Neural crest cell (in vitro differentiated cells): ENCODE measurements at regions not wholly inside any gene's neighbourhood (a gene's known extent, or its start where the extent isn't known, plus 50 kb on each side); places are given as distances from the start of the nearest gene placed in this dataset.

Experiments used
- DNase-seq: peaks from one replicate; pipeline ENCODE4 v3.0.0; 2021; ENCODE audit warnings: low read depth, mixed read lengths, low spot score
- H3K27ac Mint-ChIP-seq: one replicate; pipeline ENCODE4 v1.8.0; 2021; ENCODE audit warnings: mild to moderate bottlenecking, mixed read lengths; ENCODE audit not compliant: unreplicated experiment
- H3K27me3 Mint-ChIP-seq: 2 replicates; pipeline ENCODE4 v1.8.0; 2021; ENCODE audit warnings: low read depth, mild to moderate bottlenecking, mixed read lengths
- H3K36me3 Mint-ChIP-seq: 2 replicates; pipeline ENCODE4 v1.8.0; 2021; ENCODE audit warnings: low read depth, mild to moderate bottlenecking, mixed read lengths
- H3K4me1 Mint-ChIP-seq: 2 replicates; pipeline ENCODE4 v1.8.0; 2021; ENCODE audit warnings: mixed read lengths
- H3K4me3 Mint-ChIP-seq: one replicate; pipeline ENCODE4 v1.8.0; 2021; ENCODE audit warnings: mild to moderate bottlenecking, mixed read lengths
- H3K9me3 Mint-ChIP-seq: 2 replicates; pipeline ENCODE4 v1.8.0; 2021; ENCODE audit warnings: mixed read lengths
- CTCF ChIP-seq: fragments of 200-600 bp; sonication (generic); conservative IDR thresholded peaks from 2 replicates; pipeline ENCODE4 v1.5.0; 2021; ENCODE audit warnings: antibody characterized with exemption, mild to moderate bottlenecking

GRCh38 chr11:91585035-91585801 lies 639.4 kb upstream of the FAT3 start:
- H3K27me3 Mint-ChIP-seq, result no peaks in the 10 kb centered on the region
- no peaks in the 10 kb centered on the region for H3K4me1 Mint-ChIP-seq
- DNase-seq, result no peak
- peaks cover 4% of the 10 kb centered on the region for H3K36me3 Mint-ChIP-seq
- H3K27ac Mint-ChIP-seq, result no peak overlapping the region
- no peak for TF ChIP-seq CTCF
- H3K4me3 Mint-ChIP-seq, result no peak overlapping the region
- H3K9me3 Mint-ChIP-seq, result peaks cover 14% of the 10 kb centered on the region

- Mint-ChIP-seq H3K9me3 (no peaks in the 10 kb centered on the region), H3K27me3 (no peaks in the 10 kb centered on the region), H3K36me3 (no peaks in the 10 kb centered on the region), H3K4me3 (no peak overlapping the region), H3K27ac (no peak overlapping the region), H3K4me1 (no peaks in the 10 kb centered on the region)
- no peak for TF ChIP-seq CTCF
- DNase-seq, result no peak
Measured at GRCh38 chr11:91563176-91563575, 661.4 kb upstream of the FAT3 start.

GRCh38 chr11:91560434-91560833 lies 664.2 kb upstream of the FAT3 start:
- Mint-ChIP-seq H3K36me3 (no peaks in the 10 kb centered on the region), H3K4me1 (no peaks in the 10 kb centered on the region), H3K27me3 (no peaks in the 10 kb centered on the region), H3K27ac (no peak overlapping the region), H3K4me3 (no peak overlapping the region), H3K9me3 (no peaks in the 10 kb centered on the region)
- DNase-seq, result no peak
- TF ChIP-seq CTCF, result no peak

GRCh38 chr11:91538065-91538464 lies 686.6 kb upstream of the FAT3 start:
- no peaks in the 10 kb centered on the region for H3K4me1 Mint-ChIP-seq
- H3K27ac Mint-ChIP-seq, result no peak overlapping the region
- no peak for TF ChIP-seq CTCF
- H3K9me3 Mint-ChIP-seq, result no peaks in the 10 kb centered on the region
- no peaks in the 10 kb centered on the region for H3K27me3 Mint-ChIP-seq
- H3K4me3 Mint-ChIP-seq, result no peak overlapping the region
- no peak for DNase-seq
- no peaks in the 10 kb centered on the region for H3K36me3 Mint-ChIP-seq

- Mint-ChIP-seq H3K36me3 (no peaks in the 10 kb centered on the region), H3K4me3 (no peak overlapping the region), H3K9me3 (no peaks in the 10 kb centered on the region), H3K27me3 (no peaks in the 10 kb centered on the region), H3K27ac (no peak overlapping the region), H3K4me1 (no peaks in the 10 kb centered on the region)
- no peak for DNase-seq
- no peak for TF ChIP-seq CTCF
Measured at GRCh38 chr11:91536366-91536765, 688.3 kb upstream of the FAT3 start.
